H54 (cell line): ENCODE measurements at regions not wholly inside any gene's neighbourhood (a gene's known extent, or its start where the extent isn't known, plus 50 kb on each side); places are given as distances from the start of the nearest gene placed in this dataset.

Experiments
- DNase-seq: peaks from one replicate; pipeline ENCODE4 v3.0.0; 2011; ENCODE audit warnings: low spot score, mixed read lengths; ENCODE audit not compliant: insufficient read length
- FAIRE-seq: peaks from 3 replicates; lab custom pipeline; 2011; peaks lifted over from hg19 to GRCh38; lab: Jason Lieb, UNC
- POLR2A ChIP-seq: IDR thresholded peaks from 2 replicates; pipeline ENCODE4 v1.6.1; 2011; ENCODE audit warnings: low read depth, mild to moderate bottlenecking, low read length

DNA sequence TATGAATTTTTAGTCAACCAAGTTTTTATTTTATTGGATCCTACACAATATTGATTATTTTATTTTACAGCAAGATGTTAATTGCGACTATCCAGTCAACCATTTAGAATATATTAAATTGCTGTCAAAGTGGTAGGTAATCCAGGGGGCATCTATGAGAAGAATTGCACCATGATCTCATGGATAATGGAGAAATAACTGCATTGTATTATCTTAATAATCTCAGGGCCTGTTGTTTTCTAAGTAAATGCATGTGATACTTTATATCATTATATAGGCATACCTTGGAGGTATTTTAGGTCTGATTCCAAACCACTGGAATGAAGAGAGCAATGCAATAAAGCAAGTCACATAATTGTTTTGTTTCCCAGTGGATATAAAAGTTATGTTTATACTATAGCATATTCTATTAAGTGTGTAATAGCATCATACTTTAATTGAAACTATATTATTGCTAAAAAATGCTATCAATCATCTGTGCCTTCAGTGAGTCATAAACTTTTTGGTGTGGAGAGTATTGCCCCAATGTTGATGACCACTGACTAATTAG, 595.4 kb upstream of the CHORDC1 start:
- DNase-seq: no peak
- TF ChIP-seq POLR2A: no peak
- no peak for FAIRE-seq

DNA sequence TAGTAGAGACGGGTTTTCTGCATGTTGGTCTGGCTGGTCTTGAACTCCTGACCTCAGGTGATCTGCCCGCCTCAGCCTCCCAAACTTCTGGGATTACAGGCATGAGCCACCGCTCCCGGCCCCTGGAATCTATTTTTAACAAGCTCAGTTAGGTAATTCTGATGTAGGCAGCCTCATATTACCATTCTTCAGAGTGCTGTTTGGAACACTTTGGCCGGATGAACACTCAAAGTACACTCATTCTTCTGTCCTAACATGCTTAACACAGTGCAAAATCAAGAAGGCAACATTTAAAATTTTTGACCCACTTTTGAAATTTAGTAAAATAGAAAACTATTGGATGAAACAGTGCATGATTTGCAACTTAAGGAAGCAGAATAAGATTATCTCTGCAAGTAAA, 586.7 kb upstream of the CHORDC1 start:
- no peak for TF ChIP-seq POLR2A
- FAIRE-seq: no peak
- no peak for DNase-seq

DNA sequence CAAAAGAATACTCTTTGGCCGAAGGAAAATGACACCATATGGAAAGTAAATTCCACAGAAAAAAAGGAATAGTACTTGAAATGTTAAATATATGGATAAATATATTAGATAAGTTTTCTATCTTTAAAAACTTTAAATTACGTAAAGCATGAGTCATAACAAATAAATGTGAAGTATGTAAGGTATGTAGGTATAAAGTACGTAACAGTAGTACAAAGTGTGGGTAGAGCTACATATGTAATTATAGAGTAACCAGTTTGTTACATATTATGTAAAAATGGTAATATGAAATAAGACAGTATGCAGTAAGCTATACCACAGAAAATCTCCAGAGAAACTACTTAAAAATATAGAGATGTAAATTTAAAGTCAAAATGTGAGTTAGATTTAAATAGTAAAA, 582.3 kb upstream of the CHORDC1 start:
- FAIRE-seq: no peak
- TF ChIP-seq POLR2A: no peak
- DNase-seq: no peak

DNA sequence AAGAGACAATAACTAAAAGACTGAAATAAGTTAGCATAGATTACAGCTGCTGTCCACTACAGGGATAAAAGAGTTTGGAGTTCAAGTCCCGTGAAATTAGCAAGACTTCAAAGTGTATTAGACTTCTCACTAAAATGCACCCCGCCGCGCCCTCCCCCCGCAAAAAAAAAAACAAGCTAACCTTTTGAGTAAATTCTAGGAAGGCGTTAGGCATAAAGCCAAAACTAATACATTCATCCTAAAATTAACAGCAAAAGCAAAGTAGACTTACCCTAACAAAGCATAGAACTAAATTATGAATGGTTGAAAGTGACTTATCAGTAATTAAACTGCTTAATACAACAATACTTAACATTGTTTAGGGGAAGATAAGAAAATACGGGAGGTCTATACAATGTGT, 581.0 kb upstream of the CHORDC1 start:
- DNase-seq (no peak), FAIRE-seq (no peak)
- no peak for TF ChIP-seq POLR2A

GRCh38 chr11:90803366-90803765, 580.5 kb upstream of the CHORDC1 start:
- FAIRE-seq: no peak
- no peak for DNase-seq
- no peak for TF ChIP-seq POLR2A

- FAIRE-seq: no peak
- no peak for TF ChIP-seq POLR2A
- DNase-seq: no peak
Measured at GRCh38 chr11:90798769-90799168, 575.9 kb upstream of the CHORDC1 start.

DNA sequence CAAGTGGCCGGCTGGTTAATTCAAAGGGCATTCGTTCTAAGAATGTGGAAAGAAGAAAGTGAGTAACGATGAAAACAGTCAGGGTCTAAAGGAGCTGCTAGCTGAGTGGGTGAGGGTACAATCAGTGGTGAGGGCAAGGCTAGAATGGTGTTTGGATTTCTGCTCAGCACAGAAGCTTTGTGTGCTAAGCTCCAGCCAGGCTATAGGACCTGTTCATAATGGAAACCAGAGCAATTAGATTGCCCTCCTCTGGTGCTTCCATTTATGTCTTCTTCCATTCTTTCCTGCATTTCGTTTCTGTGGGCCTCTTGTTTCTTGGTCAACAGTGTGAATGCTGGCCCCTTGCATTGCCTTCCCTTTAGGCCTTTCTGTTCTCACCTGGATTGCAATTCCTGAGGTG, 572.9 kb upstream of the CHORDC1 start:
- DNase-seq: no peak
- TF ChIP-seq POLR2A: no peak
- FAIRE-seq: no peak

DNA sequence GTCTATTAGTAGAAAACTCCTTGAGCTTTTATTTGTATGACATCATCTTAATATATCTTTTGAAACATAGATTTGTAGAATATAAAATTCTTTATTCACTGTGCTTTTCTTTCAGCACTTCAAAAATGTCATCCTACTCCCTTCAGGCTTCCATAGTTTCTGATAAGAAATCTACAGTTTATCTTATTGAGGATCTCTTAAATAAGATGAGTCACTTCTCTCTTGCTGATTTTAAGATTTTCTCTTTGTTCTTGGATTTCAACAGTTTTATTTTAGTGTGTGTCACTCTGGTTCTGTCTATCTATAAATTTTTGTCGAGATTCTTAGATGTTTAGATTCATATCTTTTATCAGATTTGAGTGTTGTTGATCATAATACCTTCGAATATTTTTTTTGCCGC, 566.1 kb upstream of the CHORDC1 start:
- DNase-seq: no peak
- FAIRE-seq: no peak
- TF ChIP-seq POLR2A: no peak

DNA sequence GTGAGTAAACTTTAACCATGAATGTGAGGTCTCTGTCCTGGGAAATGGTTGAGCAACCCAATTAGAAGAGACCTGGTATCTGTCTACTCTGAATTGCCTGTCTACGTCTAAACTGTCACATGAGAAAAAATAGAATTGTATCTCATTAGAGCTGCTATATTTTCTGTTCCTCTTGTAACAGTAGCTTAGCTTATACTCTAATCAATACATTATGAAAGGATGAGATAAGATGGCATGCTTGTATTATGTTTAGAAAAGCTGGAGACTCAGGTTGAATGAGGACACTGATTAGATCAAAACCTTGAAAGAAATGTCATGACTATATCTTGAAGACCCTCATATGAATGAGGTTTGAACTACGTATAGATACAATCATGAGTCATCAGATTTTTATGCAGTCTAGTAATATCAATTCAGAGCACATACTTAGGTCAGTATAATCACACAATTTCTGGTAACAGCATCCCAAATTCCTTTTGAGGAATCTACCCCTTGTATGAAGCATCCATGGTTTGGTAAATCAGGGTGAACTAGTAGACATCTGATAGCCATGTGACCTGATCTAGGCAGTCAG, 561.5 kb upstream of the CHORDC1 start:
- no peak for TF ChIP-seq POLR2A
- DNase-seq: no peak
- FAIRE-seq: no peak

- no peak for DNase-seq
Measured at GRCh38 chr11:90783111-90783510, 560.3 kb upstream of the CHORDC1 start.

DNA sequence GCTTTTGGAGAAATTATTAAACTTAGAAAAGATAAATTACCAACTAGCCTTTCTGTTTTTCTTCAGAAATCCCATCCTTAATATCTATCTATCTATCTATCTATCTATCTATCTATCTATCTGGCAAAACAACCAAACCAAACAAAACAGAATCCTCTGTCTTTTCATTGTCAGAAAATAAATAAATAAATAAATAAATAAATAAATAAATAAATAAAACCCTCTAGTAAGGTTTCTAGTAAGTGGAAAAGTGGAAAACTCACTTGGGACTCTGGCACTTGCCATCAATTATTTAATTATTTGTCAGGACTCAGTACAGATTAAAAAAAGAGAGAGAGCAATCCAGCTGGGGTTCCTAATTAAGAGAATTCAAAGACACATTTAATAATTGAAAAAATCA, 556.2 kb upstream of the CHORDC1 start:
- DNase-seq: no peak
- TF ChIP-seq POLR2A: no peak
- FAIRE-seq: no peak

More at GRCh38 chr11:90783111-90783510, 560.3 kb upstream of the CHORDC1 start:
- TF ChIP-seq POLR2A: no peak
- FAIRE-seq: no peak

- no peak for DNase-seq
- no peak for FAIRE-seq
- TF ChIP-seq POLR2A: no peak
Measured at GRCh38 chr11:90775567-90776165, 552.8 kb upstream of the CHORDC1 start.

DNA sequence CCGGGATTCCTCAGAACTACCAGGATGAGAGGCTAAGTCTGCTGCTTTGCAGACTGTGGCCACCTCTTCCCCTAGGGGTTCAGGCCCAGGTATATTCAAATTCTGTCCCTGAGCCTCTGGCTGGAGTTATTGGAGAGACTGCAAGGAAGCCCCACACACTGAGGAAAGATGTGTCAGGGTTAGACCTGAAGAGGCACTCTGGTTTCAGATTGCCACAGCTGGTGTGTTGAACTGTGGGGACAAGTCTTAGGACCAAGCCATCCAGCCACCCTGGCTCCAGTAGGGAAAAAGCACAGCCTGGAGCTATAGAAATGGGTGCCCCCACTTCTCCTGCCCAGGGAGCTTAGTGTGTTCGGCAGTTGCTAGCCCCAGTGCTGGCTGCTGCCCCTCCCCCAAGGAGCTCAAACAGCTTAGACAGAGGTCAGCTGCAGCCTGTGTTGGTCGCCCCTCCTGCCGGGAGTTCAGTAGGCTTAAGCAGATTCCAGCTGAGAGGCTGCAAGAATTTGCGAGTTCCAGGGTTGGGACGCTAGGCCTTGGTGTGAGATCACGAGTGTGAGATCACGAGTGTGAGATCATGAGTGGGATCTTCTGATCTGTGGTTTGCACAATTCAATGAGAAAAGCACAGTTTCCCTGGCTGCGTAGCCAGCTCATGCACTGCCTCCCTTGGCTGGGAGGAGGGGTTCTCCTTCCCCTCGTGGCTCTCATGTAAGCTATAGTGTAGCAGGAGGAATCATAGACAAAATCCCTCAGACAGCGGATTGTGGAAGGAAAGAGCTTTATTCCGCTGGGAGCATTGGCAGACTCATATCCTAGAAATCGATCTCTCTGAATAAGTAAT, 552.1 kb upstream of the CHORDC1 start:
- FAIRE-seq: no peak
- TF ChIP-seq POLR2A: no peak
- no peak for DNase-seq

- DNase-seq (no peak), FAIRE-seq (no peak)
- TF ChIP-seq POLR2A: no peak
Measured at GRCh38 chr11:90770007-90770406, 547.2 kb upstream of the CHORDC1 start.
